Thyroid gland (tissue), 4 donors: ENCODE measurements at regions not wholly inside any gene's neighbourhood (a gene's known extent, or its start where the extent isn't known, plus 50 kb on each side); places are given as distances from the start of the nearest gene placed in this dataset.

Experiments
- CTCF ChIP-seq, 6 experiments: fragments of 200-600 bp in 3 of 6; fragments of 450-650 bp in 3 of 6; sonication (generic) in 3 of 6; IDR thresholded peaks; one replicate each; pipeline ENCODE4 v1.5.1; 2016 to 2019; ENCODE audit warnings: antibody characterized with exemption in 6 of 6, mild to moderate bottlenecking in 2 of 6, inconsistent platforms in 1 of 6, moderate library complexity in 1 of 6
- POLR2A ChIP-seq, 2 donors: fragments of 450-650 bp; IDR thresholded peaks; one replicate each; pipeline ENCODE4 v1.6.1; 2017; ENCODE audit warnings: antibody characterized with exemption in 2 of 2, mild to moderate bottlenecking in 2 of 2, moderate library complexity in 1 of 2

GRCh38 chr2:239711911-239712570 is 311.2 kb upstream of the HDAC4 start:
- TF ChIP-seq CTCF (IDR thresholded peaks at IDR 0.05): no peak
- TF ChIP-seq POLR2A (IDR thresholded peaks at IDR 0.05): no peak
